ENCODE measurements at regions not wholly inside any gene's neighbourhood (a gene's known extent, or its start where the extent isn't known, plus 50 kb on each side); places are given as distances from the start of the nearest gene placed in this dataset.

GRCh38 chr6:49257549-49257948 is 205.5 kb downstream of the MMUT start:
- Histone ChIP-seq H3K36me3 (no peaks in the 10 kb centered on the region), H3K4me3 (no peak overlapping the region), H3K27ac (no peak overlapping the region), H3K9ac (ENCODE audit: low read depth in 2 of 2, low read length in 2 of 2) (no peak overlapping the region), H3K27me3 (no peaks in the 10 kb centered on the region), H3K9me3 (no peaks in the 10 kb centered on the region), H3K4me1 (no peaks in the 10 kb centered on the region)
- no peak for DNase-seq
- TF ChIP-seq, protein P1, sequence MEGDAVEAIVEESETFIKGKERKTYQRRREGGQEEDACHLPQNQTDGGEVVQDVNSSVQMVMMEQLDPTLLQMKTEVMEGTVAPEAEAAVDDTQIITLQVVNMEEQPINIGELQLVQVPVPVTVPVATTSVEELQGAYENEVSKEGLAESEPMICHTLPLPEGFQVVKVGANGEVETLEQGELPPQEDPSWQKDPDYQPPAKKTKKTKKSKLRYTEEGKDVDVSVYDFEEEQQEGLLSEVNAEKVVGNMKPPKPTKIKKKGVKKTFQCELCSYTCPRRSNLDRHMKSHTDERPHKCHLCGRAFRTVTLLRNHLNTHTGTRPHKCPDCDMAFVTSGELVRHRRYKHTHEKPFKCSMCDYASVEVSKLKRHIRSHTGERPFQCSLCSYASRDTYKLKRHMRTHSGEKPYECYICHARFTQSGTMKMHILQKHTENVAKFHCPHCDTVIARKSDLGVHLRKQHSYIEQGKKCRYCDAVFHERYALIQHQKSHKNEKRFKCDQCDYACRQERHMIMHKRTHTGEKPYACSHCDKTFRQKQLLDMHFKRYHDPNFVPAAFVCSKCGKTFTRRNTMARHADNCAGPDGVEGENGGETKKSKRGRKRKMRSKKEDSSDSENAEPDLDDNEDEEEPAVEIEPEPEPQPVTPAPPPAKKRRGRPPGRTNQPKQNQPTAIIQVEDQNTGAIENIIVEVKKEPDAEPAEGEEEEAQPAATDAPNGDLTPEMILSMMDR (IDR thresholded peaks at IDR 0.05), result no peak
- intact Hi-C loops (cut with DNase I), result no loop called here

- H3K4me1 ChIP-seq, result no peaks in the 10 kb centered on the region
Observed at GRCh38 chr6:49255335-49255734, 207.7 kb downstream of the MMUT start.

GRCh38 chr6:49252901-49253300 is 210.2 kb downstream of the MMUT start:
- TF ChIP-seq, protein P1 (IDR thresholded peaks at IDR 0.05), result no peak
- no peak overlapping the region for H3K27ac ChIP-seq
- no peak overlapping the region for H3K4me3 ChIP-seq
- no peak overlapping the region for H3K9ac ChIP-seq (ENCODE audit: low read depth in 2 of 2, low read length in 2 of 2)
- intact Hi-C loops (cut with DNase I), result no loop called here
- H3K36me3 ChIP-seq, result no peaks in the 10 kb centered on the region
- no peak for DNase-seq
- H3K9me3 ChIP-seq, result no peaks in the 10 kb centered on the region
- no peaks in the 10 kb centered on the region for H3K27me3 ChIP-seq
- no peaks in the 10 kb centered on the region for H3K4me1 ChIP-seq

More at GRCh38 chr6:49255335-49255734, 207.7 kb downstream of the MMUT start:
- Histone ChIP-seq H3K9me3 (no peaks in the 10 kb centered on the region), H3K4me3 (no peak overlapping the region), H3K36me3 (no peaks in the 10 kb centered on the region), H3K9ac (ENCODE audit: low read depth in 2 of 2, low read length in 2 of 2) (no peak overlapping the region), H3K27ac (no peak overlapping the region), H3K27me3 (no peaks in the 10 kb centered on the region)
- intact Hi-C loops (cut with DNase I), result no loop called here
- no peak for DNase-seq
- TF ChIP-seq, protein P1 (IDR thresholded peaks at IDR 0.05), result no peak

GRCh38 chr6:49233483-49233882 is 229.6 kb downstream of the MMUT start:
- TF ChIP-seq, protein P1 (IDR thresholded peaks at IDR 0.05), result no peak
- H3K9ac ChIP-seq (ENCODE audit: low read depth in 2 of 2, low read length in 2 of 2), result no peak overlapping the region
- H3K36me3 ChIP-seq, result no peaks in the 10 kb centered on the region
- no peaks in the 10 kb centered on the region for H3K9me3 ChIP-seq
- DNase-seq, result no peak
- H3K4me1 ChIP-seq, result no peaks in the 10 kb centered on the region
- no peaks in the 10 kb centered on the region for H3K27me3 ChIP-seq
- H3K27ac ChIP-seq, result no peak overlapping the region
- intact Hi-C loops (cut with DNase I), result no loop called here
- H3K4me3 ChIP-seq, result no peak overlapping the region

DNA sequence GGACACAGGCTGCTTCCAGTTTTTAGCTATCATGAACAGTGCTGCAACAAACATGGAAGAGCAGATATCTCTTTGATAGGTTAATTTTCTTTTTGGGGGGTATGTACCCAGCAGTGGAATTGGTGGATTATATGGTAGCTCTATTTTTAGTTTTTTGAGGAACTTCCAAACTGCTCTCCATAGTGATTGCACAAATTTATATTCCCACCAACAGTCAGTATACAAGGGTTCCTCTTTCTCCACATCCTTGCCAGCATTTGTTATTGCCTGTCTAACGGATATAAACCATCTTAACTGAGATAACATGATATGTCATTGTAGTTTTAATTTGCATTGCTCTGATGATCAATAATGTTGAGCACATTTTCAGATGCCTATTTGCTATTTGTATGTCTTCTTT is 237.6 kb downstream of the MMUT start:
- Histone ChIP-seq H3K4me3 (no peak overlapping the region), H3K4me1 (no peaks in the 10 kb centered on the region), H3K27ac (no peak overlapping the region), H3K27me3 (no peaks in the 10 kb centered on the region), H3K9ac (ENCODE audit: low read depth in 2 of 2, low read length in 2 of 2) (no peak overlapping the region), H3K36me3 (no peaks in the 10 kb centered on the region), H3K9me3 (no peaks in the 10 kb centered on the region)
- DNase-seq, result no peak
- intact Hi-C loops (cut with DNase I), result no loop called here
- TF ChIP-seq, protein P1 (IDR thresholded peaks at IDR 0.05), result no peak

GRCh38 chr6:49220293-49220692 is 242.8 kb downstream of the MMUT start:
- no peak overlapping the region for H3K4me3 ChIP-seq
- H3K9ac ChIP-seq (ENCODE audit: low read depth in 2 of 2, low read length in 2 of 2), result no peak overlapping the region
- no peaks in the 10 kb centered on the region for H3K4me1 ChIP-seq
- TF ChIP-seq, protein P1 (IDR thresholded peaks at IDR 0.05), result no peak
- no peak overlapping the region for H3K27ac ChIP-seq
- DNase-seq, result no peak
- no peaks in the 10 kb centered on the region for H3K27me3 ChIP-seq
- H3K9me3 ChIP-seq, result no peaks in the 10 kb centered on the region
- intact Hi-C loops (cut with DNase I), result no loop called here
- H3K36me3 ChIP-seq, result no peaks in the 10 kb centered on the region

Data from colonic mucosa (tissue), 4 donors.